GM12892 (cell line): ENCODE measurements at regions not wholly inside any gene's neighbourhood (a gene's known extent, or its start where the extent isn't known, plus 50 kb on each side); places are given as distances from the start of the nearest gene placed in this dataset.

ENCODE experiments used
- POLR2A ChIP-seq: IDR thresholded peaks from 2 replicates; pipeline ENCODE4 v1.6.1; 2011; ENCODE audit warnings: low read depth, low read length, control low read depth
- POLR2AphosphoS5 ChIP-seq: IDR thresholded peaks from 2 replicates; pipeline ENCODE4 v1.6.1; 2011; ENCODE audit warnings: low read depth, low read length, control low read depth

- TF ChIP-seq POLR2A (no peak), POLR2AphosphoS5 (no peak)
Observed at GRCh38 chr11:86156397-86156955, 87.6 kb upstream of the PICALM start.
